ENCODE measurements at regions not wholly inside any gene's neighbourhood (a gene's known extent, or its start where the extent isn't known, plus 50 kb on each side); places are given as distances from the start of the nearest gene placed in this dataset.

GRCh38 chr18:10329101-10329500 is 125.3 kb upstream of the APCDD1 start:
- Histone ChIP-seq H3K9me2 (ENCODE audit: insufficient read depth) (no peaks in the 10 kb centered on the region), H3K27ac (ENCODE audit: low read depth, low read length) (no peak overlapping the region), H3K79me2 (ENCODE audit: insufficient read depth, low read length) (no peaks in the 10 kb centered on the region), H2AFZ (ENCODE audit: low read depth, low read length, poor library complexity, severe bottlenecking) (no peak overlapping the region), H3K9me3 (ENCODE audit: control insufficient read depth in 1 of 2, insufficient read depth in 1 of 2, low read depth in 1 of 2, low read length in 2 of 2) (no peaks in the 10 kb centered on the region), H4K20me1 (ENCODE audit: insufficient read depth) (no peaks in the 10 kb centered on the region), H3K4me3 (replicated peaks in 1 of 2; ENCODE audit: low read depth in 1 of 2, low read length in 2 of 2) (no peak overlapping the region), H3K9ac (ENCODE audit: low read length) (no peak overlapping the region), H3K4me2 (ENCODE audit: low read length) (no peak overlapping the region), H3K4me1 (ENCODE audit: control insufficient read depth in 1 of 2, insufficient read depth in 2 of 2, low read length in 2 of 2) (no peaks in the 10 kb centered on the region), H3K36me3 (ENCODE audit: control insufficient read depth in 1 of 2, insufficient read depth in 2 of 2, low read length in 2 of 2) (no peaks in the 10 kb centered on the region), H3K27me3 (ENCODE audit: insufficient read depth, low read length) (peaks cover 41% of the 10 kb centered on the region)
- intact Hi-C loops (cut with micrococcal nuclease) = no loop called here
- RAD21 ChIA-PET (ENCODE audit: low non-redundant PET in 1 of 2, low total read pairs in 2 of 2, uncharacterized antibody in 2 of 2, unreplicated experiment in 2 of 2) = no interaction called here
- CTCF ChIA-PET = no interaction called here
- DNase-seq (ENCODE audit: low read depth, low spot score) (no peak), ATAC-seq (no peak)
- TF ChIP-seq FOSL1 (IDR thresholded peaks at IDR 0.05; ENCODE audit: low read depth) (no peak), EGR1 (IDR thresholded peaks at IDR 0.05; ENCODE audit: low read depth) (no peak), SRF (IDR thresholded peaks at IDR 0.05; ENCODE audit: low read depth) (no peak)
- POLR2A ChIA-PET = no interaction called here
- BruUV-seq (replicated peaks) = no TSS peak

- H3K9ac ChIP-seq (ENCODE audit: low read length) = no peak overlapping the region
- no peak overlapping the region for H3K27ac ChIP-seq (ENCODE audit: low read depth, low read length)
- ATAC-seq (no peak), DNase-seq (ENCODE audit: low read depth, low spot score) (no peak)
- H3K9me2 ChIP-seq (ENCODE audit: insufficient read depth) = no peaks in the 10 kb centered on the region
- H4K20me1 ChIP-seq (ENCODE audit: insufficient read depth) = no peaks in the 10 kb centered on the region
- H3K4me2 ChIP-seq (ENCODE audit: low read length) = no peak overlapping the region
- H3K4me3 ChIP-seq (replicated peaks in 1 of 2; ENCODE audit: low read depth in 1 of 2, low read length in 2 of 2) = no peak overlapping the region
- ChIA-PET CTCF (no interaction called here), RAD21 (ENCODE audit: low non-redundant PET in 1 of 2, low total read pairs in 2 of 2, uncharacterized antibody in 2 of 2, unreplicated experiment in 2 of 2) (no interaction called here), POLR2A (no interaction called here)
- no peak overlapping the region for H2AFZ ChIP-seq (ENCODE audit: low read depth, low read length, poor library complexity, severe bottlenecking)
- H3K27me3 ChIP-seq (ENCODE audit: insufficient read depth, low read length) = peaks cover 52% of the 10 kb centered on the region
- no TSS peak for BruUV-seq (replicated peaks)
- no peaks in the 10 kb centered on the region for H3K79me2 ChIP-seq (ENCODE audit: insufficient read depth, low read length)
- intact Hi-C loops (cut with micrococcal nuclease) = no loop called here
- no peaks in the 10 kb centered on the region for H3K4me1 ChIP-seq (ENCODE audit: control insufficient read depth in 1 of 2, insufficient read depth in 2 of 2, low read length in 2 of 2)
- no peaks in the 10 kb centered on the region for H3K9me3 ChIP-seq (ENCODE audit: control insufficient read depth in 1 of 2, insufficient read depth in 1 of 2, low read depth in 1 of 2, low read length in 2 of 2)
- H3K36me3 ChIP-seq (ENCODE audit: control insufficient read depth in 1 of 2, insufficient read depth in 2 of 2, low read length in 2 of 2) = no peaks in the 10 kb centered on the region
- TF ChIP-seq CEBPB (IDR thresholded peaks at IDR 0.05; ENCODE audit: low read depth) (no peak), REST (IDR thresholded peaks at IDR 0.05; ENCODE audit: low read depth) (no peak), ZFX (IDR thresholded peaks at IDR 0.05) (no peak), SRF (IDR thresholded peaks at IDR 0.05; ENCODE audit: low read depth) (no peak), ATF3 (IDR thresholded peaks at IDR 0.05) (no peak), RAD21 (IDR thresholded peaks at IDR 0.05; ENCODE audit: low read depth) (no peak), ZNF274 (IDR thresholded peaks at IDR 0.05; ENCODE audit: low read depth, low read length) (no peak), JUND (IDR thresholded peaks at IDR 0.05) (no peak), ELF1 (IDR thresholded peaks at IDR 0.05; ENCODE audit: borderline replicate concordance, low read depth) (no peak), SIN3A (IDR thresholded peaks at IDR 0.05; ENCODE audit: low read depth) (no peak), CTCF (IDR thresholded peaks at IDR 0.05 in 2 of 3, conservative IDR thresholded peaks at IDR 0.05 in 1 of 3; ENCODE audit: borderline replicate concordance in 1 of 3, insufficient read depth in 1 of 3, low read depth in 2 of 3, low read length in 2 of 3) (no peak), EZH2phosphoT487 (IDR thresholded peaks at IDR 0.05; ENCODE audit: borderline replicate concordance) (no peak), EZH2 (IDR thresholded peaks at IDR 0.05) (no peak)
These were observed 124.0 kb upstream of the APCDD1 start for GRCh38 chr18:10330428-10330827.

All from HCT116 (cell line).